RWPE2 (cell line): ENCODE measurements at regions not wholly inside any gene's neighbourhood (a gene's known extent, or its start where the extent isn't known, plus 50 kb on each side); places are given as distances from the start of the nearest gene placed in this dataset.

Experiments
- ATAC-seq: fragments of 200-7000 bp; cut with Tn5 transposase; 3 replicates; pipeline ENCODE4 v1.9.1; 2021; ENCODE audit warnings: low read depth
- DNase-seq: peaks from one replicate; pipeline ENCODE4 v3.0.0-alpha.2; 2020; ENCODE audit warnings: low spot score
- H3K27ac ChIP-seq: fragments of 450-650 bp; 2 replicates; pipeline ENCODE4 v1.5.1; 2017; ENCODE audit warnings: mild to moderate bottlenecking; ENCODE audit not compliant: poor library complexity, severe bottlenecking
- H3K27me3 ChIP-seq: fragments of 250-450 bp; sonication (Bioruptor Pico); 2 replicates; pipeline ENCODE4 v1.5.1; 2021; ENCODE audit warnings: mild to moderate bottlenecking, moderate library complexity; ENCODE audit not compliant: insufficient read depth, poor library complexity, severe bottlenecking
- H3K36me3 ChIP-seq: fragments of 250-450 bp; sonication (Bioruptor Pico); 2 replicates; pipeline ENCODE4 v1.5.1; 2020; ENCODE audit warnings: low read depth, mild to moderate bottlenecking, moderate library complexity
- H3K4me1 ChIP-seq: fragments of 250-450 bp; sonication (Bioruptor Pico); 2 replicates; pipeline ENCODE4 v1.5.1; 2021; ENCODE audit warnings: mild to moderate bottlenecking, moderate library complexity; ENCODE audit not compliant: insufficient read depth, poor library complexity, severe bottlenecking
- H3K4me3 ChIP-seq: fragments of 250-450 bp; sonication (Bioruptor Pico); 2 replicates; pipeline ENCODE4 v1.5.1; 2021; ENCODE audit warnings: mild to moderate bottlenecking, moderate library complexity; ENCODE audit not compliant: severe bottlenecking
- H3K9me3 ChIP-seq: fragments of 250-450 bp; sonication (Bioruptor Pico); 2 replicates; pipeline ENCODE4 v1.5.1; 2021; ENCODE audit warnings: mild to moderate bottlenecking, moderate library complexity; ENCODE audit not compliant: severe bottlenecking
- CTCF ChIP-seq: fragments of 450-650 bp; IDR thresholded peaks from one replicate; pipeline ENCODE4 v1.5.1; 2017; ENCODE audit warnings: mild to moderate bottlenecking, moderate library complexity; ENCODE audit not compliant: poor library complexity, severe bottlenecking

- Histone ChIP-seq H3K27me3 (no peaks in the 10 kb centered on the region), H3K9me3 (no peaks in the 10 kb centered on the region), H3K4me1 (no peaks in the 10 kb centered on the region), H3K27ac (no peak overlapping the region), H3K4me3 (no peak overlapping the region), H3K36me3 (no peaks in the 10 kb centered on the region)
- DNase-seq (no peak), ATAC-seq (no peak)
- no peak for TF ChIP-seq CTCF
Measured at GRCh38 chr13:77416666-77417212, 89.8 kb upstream of the MYCBP2 start.

DNA sequence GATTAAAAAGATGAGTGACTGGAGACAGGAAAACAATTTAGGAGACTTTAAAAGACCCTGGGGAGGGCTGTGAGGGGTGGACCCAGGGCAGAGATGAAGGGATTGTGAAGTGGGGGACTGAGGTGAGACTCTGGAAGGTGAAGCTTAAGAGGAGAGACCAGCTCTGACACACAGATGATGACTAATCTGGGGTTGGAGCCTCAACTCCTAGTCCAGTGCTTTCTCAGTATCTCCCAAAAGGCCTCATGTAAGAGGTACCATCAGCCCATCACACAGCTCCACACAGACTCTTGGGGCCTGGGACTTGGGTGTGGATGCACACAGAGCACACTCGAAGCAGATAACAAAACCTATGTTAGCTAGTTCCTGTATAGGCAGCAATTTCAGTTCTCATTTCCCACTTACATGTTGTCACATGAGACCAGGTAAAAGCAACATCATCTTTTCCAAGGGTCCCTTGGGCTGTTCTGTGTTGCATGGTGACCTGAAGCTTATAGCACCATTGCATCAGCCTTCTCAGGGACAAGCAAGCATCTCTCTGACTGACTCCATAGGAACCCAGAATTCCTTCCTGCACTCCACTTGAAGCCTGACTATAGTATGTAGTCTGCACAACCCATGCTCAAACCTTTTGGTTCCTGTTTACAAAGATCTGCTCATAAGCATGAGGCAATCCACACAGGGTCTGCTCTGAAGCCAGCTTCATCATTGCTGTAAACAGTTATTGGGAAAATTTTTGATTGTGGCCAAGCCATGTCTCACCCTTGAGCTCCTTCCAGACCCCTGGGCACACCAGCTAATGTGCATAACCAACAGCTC, 88.6 kb upstream of the MYCBP2 start:
- Histone ChIP-seq H3K4me3 (no peak overlapping the region), H3K4me1 (no peaks in the 10 kb centered on the region), H3K9me3 (no peaks in the 10 kb centered on the region), H3K36me3 (no peaks in the 10 kb centered on the region), H3K27me3 (no peaks in the 10 kb centered on the region), H3K27ac (no peak overlapping the region)
- DNase-seq (no peak), ATAC-seq (no peak)
- TF ChIP-seq CTCF = no peak

DNA sequence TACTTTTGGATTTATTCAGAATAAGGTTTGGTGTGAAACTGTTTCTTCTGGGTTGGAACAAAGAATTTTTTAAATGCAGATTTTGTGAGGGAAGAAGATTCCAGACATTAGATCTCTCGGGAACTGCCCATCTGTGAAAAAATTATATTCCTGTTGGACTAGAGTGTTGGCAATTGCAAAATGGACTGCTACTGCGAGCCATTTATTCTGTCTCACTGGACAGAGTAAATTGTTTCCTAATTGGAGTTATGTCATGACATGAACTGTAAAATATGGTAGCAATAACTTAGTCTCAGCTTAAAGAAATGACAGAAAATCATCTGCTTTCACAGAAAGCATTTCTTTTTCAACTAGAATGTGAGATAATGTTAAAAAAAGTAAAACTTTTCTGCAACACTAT, 86.0 kb upstream of the MYCBP2 start:
- H3K4me3 ChIP-seq = no peak overlapping the region
- no peaks in the 10 kb centered on the region for H3K4me1 ChIP-seq
- H3K36me3 ChIP-seq = no peaks in the 10 kb centered on the region
- H3K9me3 ChIP-seq = no peaks in the 10 kb centered on the region
- DNase-seq = no peak
- no peak for ATAC-seq
- H3K27me3 ChIP-seq = no peaks in the 10 kb centered on the region
- TF ChIP-seq CTCF = no peak
- H3K27ac ChIP-seq = no peak overlapping the region

GRCh38 chr13:77412116-77412635, 85.3 kb upstream of the MYCBP2 start:
- Histone ChIP-seq H3K9me3 (no peaks in the 10 kb centered on the region), H3K27me3 (no peaks in the 10 kb centered on the region), H3K27ac (no peak overlapping the region), H3K4me1 (no peaks in the 10 kb centered on the region), H3K36me3 (no peaks in the 10 kb centered on the region), H3K4me3 (no peak overlapping the region)
- ATAC-seq (no peak), DNase-seq (no peak)
- no peak for TF ChIP-seq CTCF

- Histone ChIP-seq H3K4me3 (no peak overlapping the region), H3K9me3 (no peaks in the 10 kb centered on the region), H3K27ac (no peak overlapping the region), H3K27me3 (no peaks in the 10 kb centered on the region), H3K36me3 (no peaks in the 10 kb centered on the region), H3K4me1 (no peaks in the 10 kb centered on the region)
- ATAC-seq (no peak), DNase-seq (no peak)
- TF ChIP-seq CTCF = no peak
Measured at GRCh38 chr13:77409412-77409811, 82.5 kb upstream of the MYCBP2 start.
